ENCODE measurements at regions not wholly inside any gene's neighbourhood (a gene's known extent, or its start where the extent isn't known, plus 50 kb on each side); places are given as distances from the start of the nearest gene placed in this dataset.

GRCh38 chr9:134967547-134967930, 49.8 kb upstream of the FCN1 start:
- no peak for DNase-seq (ENCODE audit: low read depth)
- TF ChIP-seq CTCF (IDR thresholded peaks at IDR 0.05; ENCODE audit: low read length, missing control alignments) = no peak
- no peak overlapping the region for H3K4me3 ChIP-seq (replicated peaks; ENCODE audit: low read depth, low read length)

GRCh38 chr9:134968011-134968822, 50.5 kb upstream of the FCN1 start:
- no peak for TF ChIP-seq CTCF (IDR thresholded peaks at IDR 0.05; ENCODE audit: low read length, missing control alignments)
- peak; percentile 14 for DNase-seq (ENCODE audit: low read depth)
- H3K4me3 ChIP-seq (replicated peaks; ENCODE audit: low read depth, low read length) = no peak overlapping the region

- no peak for DNase-seq (ENCODE audit: low read depth)
- no peak for TF ChIP-seq CTCF (IDR thresholded peaks at IDR 0.05; ENCODE audit: low read length, missing control alignments)
- no peak overlapping the region for H3K4me3 ChIP-seq (replicated peaks; ENCODE audit: low read depth, low read length)
These were observed 51.0 kb upstream of the FCN1 start for GRCh38 chr9:134968823-134969090.

- no peak for TF ChIP-seq CTCF (IDR thresholded peaks at IDR 0.05; ENCODE audit: low read length, missing control alignments)
- H3K4me3 ChIP-seq (replicated peaks; ENCODE audit: low read depth, low read length) = no peak overlapping the region
- DNase-seq (ENCODE audit: low read depth) = no peak
These were observed 51.7 kb upstream of the FCN1 start for GRCh38 chr9:134969156-134970045.

GRCh38 chr9:134970198-134970597, 52.5 kb upstream of the FCN1 start:
- no peak overlapping the region for H3K4me3 ChIP-seq (replicated peaks; ENCODE audit: low read depth, low read length)
- DNase-seq (ENCODE audit: low read depth) = no peak
- no peak for TF ChIP-seq CTCF (IDR thresholded peaks at IDR 0.05; ENCODE audit: low read length, missing control alignments)

- DNase-seq (ENCODE audit: low read depth) = no peak
- H3K4me3 ChIP-seq (replicated peaks; ENCODE audit: low read depth, low read length) = no peak overlapping the region
- TF ChIP-seq CTCF (IDR thresholded peaks at IDR 0.05; ENCODE audit: low read length, missing control alignments) = no peak
These were observed 53.0 kb upstream of the FCN1 start for GRCh38 chr9:134970719-134971118.

Data from fibroblast of pulmonary artery (primary cell).